LoVo (cell line): ENCODE measurements at regions not wholly inside any gene's neighbourhood (a gene's known extent, or its start where the extent isn't known, plus 50 kb on each side); places are given as distances from the start of the nearest gene placed in this dataset.
"Not testable (repeated sequence)": the region's sequence is repeated elsewhere in the genome, so short reads cannot be mapped to it uniquely, and the experiment has no call there.

Experiments used
- DNase-seq: peaks from one replicate; pipeline ENCODE4 v3.0.0-alpha.2; 2016; ENCODE audit warnings: low spot score

DNA sequence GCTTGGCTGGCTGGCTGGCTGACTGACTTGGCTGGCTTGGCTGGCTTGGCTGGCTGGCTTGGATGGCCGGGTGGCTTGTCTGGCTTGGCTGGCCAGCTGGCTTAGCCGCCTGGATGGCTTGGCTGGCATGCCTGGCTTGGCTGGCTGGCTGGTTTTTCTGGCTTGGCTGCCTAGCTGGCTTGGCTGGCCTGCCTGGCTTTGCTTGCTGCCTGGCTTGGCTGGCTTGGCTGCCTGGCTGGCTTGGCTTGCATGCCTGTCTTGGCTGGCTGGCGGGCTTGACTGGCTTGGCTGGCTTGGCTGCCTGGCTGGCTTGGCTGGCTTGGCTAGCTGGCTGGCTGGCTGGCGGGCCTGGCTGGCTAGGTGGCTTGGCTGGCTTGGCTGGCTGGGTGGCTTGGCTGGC lies 2830.5 kb downstream of the RPIA start:
- not testable (repeated sequence) for DNase-seq

DNA sequence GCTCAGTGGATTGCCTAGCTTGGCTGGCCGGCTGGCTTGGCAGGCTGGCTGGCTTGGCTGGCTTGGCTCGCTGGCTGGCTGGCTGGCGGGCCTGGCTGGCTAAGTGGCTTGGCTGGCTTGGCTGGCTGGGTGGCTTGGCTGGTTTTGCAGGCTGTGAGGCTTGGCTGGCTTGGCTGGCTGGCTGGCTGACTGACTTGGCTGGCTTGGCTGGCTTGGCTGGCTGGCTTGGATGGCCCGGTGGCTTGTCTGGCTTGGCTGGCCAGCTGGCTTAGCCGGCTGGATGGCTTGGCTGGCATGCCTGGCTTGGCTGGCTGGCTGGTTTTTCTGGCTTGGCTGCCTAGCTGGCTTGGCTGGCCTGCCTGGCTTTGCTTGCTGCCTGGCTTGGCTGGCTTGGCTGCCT lies 2831.4 kb downstream of the RPIA start:
- DNase-seq, result not testable (repeated sequence)

GRCh38 chr2:91523751-91524150 lies 2832.3 kb downstream of the RPIA start:
- DNase-seq, result not testable (repeated sequence)

GRCh38 chr2:91525587-91525986 lies 2834.1 kb downstream of the RPIA start:
- not testable (repeated sequence) for DNase-seq

DNA sequence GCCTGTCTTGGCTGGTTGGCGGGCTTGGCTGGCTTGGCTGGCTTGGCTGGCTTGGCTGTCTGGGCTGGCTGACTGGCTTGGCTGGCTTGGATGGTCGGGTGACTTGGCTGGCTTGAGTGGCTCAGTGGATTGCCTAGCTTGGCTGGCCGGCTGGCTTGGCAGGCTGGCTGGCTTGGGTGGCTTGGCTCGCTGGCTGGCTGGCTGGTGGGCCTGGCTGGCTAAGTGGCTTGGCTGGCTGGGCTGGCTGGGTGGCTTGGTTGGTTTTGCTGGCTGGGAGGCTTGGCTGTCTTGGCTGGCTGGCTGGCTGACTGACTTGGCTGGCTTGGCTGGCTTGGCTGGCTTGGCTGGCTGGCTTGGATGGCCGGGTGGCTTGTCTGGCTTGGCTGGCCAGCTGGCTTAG lies 2834.6 kb downstream of the RPIA start:
- not testable (repeated sequence) for DNase-seq

DNA sequence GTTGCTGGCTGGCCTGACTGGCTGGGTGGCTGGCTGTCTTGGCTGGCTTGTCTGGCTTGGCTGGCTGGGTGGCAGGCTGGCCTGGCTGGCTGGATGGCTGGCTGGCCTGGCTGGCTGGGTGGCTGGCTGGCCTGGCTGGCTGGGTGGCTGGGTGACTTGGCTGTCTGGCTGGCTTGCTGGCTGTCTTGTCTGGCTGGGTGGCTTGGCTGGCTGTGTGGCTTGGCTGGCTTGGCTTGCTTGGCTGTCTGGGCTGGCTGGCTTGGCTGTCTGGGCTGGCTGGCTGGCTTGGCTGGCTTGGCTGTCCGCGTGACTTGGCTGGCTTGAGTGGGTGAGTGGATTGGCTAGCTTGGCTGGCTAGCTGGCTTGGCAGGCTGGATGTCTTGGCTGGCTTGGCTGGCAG lies 2835.6 kb downstream of the RPIA start:
- not testable (repeated sequence) for DNase-seq

DNA sequence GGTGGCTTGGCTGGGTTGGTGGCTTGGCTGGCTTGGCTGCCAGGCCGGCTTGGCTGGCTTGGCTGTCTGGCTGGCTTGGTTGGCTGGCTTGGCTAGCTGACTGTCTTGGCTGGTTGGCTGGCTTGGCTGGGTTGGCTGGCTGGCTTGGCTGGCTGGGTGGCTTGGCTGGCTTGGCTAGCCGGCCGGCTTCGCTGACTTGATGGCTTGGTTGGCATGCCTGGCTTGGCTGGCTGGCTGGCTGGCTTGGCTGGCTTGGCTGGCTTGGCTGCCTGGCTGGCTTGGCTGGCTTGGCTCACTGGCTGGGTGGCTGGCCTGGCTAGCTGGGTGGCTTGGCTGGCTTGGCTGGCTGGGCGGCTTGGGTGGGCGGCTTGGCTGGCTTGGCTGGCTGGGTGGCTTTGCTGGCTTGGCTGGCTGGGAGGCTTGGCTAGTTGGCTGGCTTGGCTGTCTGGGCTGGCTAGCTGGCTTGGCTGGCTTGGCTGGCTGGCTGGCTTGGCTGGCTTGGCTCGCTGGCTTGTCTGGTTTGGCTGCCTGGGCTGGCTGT lies 2836.1 kb downstream of the RPIA start:
- DNase-seq, result not testable (repeated sequence)

GRCh38 chr2:91528361-91528760 lies 2836.9 kb downstream of the RPIA start:
- DNase-seq, result not testable (repeated sequence)

DNA sequence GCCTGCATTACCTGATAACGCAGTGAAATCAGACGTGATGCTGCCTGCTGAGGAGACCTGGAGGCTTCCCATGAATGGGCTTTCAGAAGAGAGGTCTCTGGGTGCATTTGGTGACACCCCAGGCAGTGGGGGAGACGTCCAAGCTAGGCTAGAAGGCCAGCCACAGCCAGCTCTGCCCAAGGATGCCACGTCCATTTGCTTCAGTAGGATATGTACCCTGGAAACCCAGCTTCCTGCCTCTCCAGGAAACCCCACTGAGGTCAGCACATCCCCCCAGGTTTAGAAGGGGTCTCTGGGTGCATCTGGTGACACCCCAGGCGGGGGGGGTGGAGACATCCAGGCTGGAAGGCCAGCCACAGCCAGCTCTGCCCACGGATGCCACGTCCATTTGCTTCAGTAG lies 2844.6 kb downstream of the RPIA start:
- not testable (repeated sequence) for DNase-seq

DNA sequence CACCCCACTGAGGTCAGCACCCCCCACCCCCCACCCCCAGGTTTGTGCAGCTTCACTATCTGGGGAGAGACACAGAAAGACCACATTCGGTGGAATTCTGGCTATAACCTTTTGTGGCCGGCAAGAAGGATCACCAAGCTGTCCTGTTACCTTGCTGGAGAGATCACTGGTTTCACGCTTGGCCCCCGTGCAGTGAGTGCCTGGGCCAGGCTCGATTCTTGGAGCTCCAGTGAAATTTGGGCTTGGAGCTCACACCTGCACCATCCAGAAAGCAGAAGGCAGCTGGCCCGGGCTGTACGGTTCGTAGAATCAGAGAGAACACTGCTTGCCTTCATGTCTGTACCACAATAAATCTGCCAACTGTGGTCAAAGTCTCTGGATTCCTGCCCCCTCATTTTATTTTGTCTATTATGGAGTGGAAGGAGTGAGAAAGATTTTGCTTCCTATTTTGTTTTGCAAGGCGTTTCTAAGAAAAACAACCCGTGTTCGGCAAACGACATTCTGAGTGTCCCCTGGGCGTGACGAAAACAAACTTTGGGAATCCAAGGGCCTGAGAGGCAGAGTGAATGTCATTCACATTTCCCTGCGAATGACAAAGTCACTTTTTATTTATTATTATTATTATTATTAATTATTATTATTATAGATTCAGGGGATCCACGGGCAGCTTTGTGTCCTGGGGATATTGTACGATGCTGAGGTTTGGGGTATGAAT lies 2845.2 kb downstream of the RPIA start:
- not testable (repeated sequence) for DNase-seq

DNA sequence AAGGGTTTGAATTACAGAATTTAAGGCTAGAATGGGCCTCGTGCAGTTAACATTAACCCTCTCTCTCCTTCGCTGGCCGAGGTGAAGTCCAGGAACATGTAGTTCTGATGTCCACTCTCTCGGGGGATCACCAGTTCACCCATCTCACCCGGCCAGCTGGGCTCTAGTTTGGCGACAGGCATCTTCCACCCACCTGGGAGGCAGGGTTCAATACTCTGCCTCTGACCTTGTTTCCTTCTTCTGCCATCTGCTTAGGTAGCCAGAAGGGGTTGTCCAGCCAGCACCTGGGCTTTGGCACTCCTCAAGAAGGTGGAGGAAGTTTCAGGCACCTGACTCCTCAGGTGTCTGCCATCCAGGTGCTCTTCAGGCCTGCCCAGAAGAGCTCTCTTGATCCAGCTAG lies 2857.8 kb downstream of the RPIA start:
- not testable (repeated sequence) for DNase-seq

DNA sequence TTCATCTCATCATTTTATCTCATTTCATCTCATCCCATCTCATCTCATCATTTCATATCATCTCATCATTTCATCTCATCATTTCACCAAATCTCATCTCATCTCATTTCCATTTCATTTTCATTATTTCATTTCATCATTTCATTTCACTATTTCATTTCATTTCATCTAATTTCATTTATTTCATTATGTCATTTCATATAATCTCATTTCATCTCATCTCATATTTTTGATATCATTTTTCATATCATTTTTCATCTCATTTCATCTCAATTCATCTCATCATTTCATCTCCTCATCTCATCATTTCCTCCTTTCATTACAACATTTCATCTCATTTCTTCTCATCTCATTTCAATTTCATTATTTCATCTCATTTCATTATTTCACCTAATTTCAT lies 2866.8 kb downstream of the RPIA start:
- DNase-seq, result not testable (repeated sequence)

- DNase-seq, result not testable (repeated sequence)
Measured at GRCh38 chr2:91559269-91559668, 2867.8 kb downstream of the RPIA start.

DNA sequence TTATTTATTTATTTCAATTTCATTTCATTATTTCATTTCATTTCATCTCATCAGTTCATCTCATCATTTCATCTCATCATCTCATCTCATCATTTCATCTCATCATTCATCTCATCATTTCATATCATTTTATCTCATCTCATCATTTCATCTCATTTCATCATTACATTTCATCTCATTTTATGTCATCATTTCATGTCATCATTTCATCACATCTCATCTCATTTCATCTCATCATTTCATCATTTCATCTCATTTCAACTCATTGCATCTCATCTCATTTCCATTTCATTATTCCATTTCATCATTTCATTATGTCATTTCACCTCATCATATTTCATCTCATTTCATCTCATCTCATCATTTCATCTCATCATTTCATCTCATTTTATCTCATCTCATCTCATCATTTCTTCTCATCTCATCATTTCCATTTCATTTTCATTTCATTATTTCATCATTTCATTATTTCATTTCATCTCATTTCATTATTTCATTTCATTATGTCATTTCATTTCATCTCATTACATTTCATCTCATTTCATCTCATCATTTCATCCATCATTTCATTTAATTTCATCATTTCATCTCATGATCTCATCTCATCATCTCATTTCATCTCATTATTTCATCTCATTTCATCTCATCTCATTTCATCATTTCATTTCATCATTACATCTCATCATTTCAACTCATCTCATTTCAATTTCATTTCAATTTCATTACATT lies 2868.6 kb downstream of the RPIA start:
- DNase-seq, result not testable (repeated sequence)

DNA sequence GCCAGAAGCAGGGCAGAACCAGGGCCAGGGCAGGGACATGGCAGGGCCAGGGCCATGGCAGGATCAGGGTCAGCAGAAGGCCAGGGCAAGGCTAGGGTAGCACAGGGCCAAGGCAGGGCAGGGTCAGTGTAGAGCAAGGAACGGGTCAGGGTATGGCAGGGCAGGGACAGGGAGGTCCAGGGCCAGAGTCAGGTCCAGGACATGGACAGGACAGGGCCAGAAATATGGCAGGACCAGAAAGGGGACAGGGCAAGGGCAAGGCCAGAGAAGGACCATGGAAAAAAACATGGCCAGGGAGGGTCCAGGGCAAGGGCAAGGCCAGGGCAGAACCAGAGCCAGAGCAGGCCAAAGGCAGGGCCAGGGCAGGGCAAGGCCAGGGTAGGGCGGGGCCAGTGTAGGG lies 2870.7 kb downstream of the RPIA start:
- not testable (repeated sequence) for DNase-seq

DNA sequence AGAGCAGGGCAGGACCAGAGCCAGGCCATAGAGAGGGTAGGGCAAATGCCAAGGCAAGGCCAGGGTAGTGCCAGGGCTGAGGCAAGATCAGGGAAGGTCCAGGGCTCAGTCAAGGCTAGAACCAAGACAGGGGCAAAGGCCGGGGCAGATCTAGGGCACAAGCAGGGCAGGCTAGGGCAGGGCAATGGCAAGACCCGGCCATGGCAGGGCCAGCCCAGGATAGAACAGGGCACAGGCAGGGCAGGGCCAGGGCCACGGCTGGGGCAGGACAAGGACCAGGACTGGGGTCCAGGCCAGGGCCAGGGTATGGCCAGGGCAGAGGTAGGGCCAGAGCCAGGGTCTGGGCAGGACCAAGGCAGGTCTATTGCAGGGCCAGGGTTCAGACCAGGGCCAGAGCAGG lies 2873.2 kb downstream of the RPIA start:
- DNase-seq, result not testable (repeated sequence)

DNA sequence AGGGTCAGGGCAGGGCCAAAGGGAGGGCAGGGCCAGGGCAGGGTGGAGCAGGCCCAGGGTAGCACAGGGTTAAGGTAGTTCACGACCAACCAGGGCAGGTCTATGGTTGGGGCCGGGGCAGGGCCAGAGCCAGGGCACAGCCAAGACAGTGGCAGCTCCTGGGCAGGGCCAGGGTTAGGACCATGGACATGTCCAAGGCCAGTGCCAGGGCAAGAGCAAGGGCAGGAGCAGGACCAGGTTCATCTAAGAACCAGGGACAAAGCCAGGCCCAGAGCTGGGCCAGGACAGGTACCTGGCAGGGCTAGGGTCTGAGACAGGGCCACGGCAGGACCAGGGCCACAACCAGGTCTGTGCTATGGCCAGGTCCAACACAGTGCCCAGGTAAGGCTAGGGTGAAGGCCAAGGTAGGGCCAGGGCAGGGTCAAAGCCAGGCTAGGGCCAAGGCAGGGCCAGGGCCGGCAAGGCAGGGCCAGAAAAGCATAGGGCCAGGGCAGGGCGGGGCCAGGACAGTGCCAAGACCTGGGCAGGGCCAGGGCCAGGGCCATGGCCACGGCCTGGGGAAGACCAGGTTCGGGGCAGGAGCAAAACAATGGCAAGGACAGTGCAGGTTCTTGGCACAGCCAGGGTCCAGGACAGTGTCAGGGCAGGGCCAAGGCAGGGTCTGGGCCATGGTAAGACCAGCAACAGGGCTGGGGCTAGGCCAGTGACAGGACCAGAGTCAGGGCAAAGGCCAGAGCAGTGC lies 2874.4 kb downstream of the RPIA start:
- not testable (repeated sequence) for DNase-seq

- DNase-seq, result not testable (repeated sequence)
Measured at GRCh38 chr2:91566611-91567010, 2875.1 kb downstream of the RPIA start.

GRCh38 chr2:91567546-91568335 lies 2876.3 kb downstream of the RPIA start:
- DNase-seq, result not testable (repeated sequence)

- not testable (repeated sequence) for DNase-seq
Measured at GRCh38 chr2:91568391-91569338, 2877.2 kb downstream of the RPIA start.
